Hepatocyte (in vitro differentiated cells): ENCODE measurements at regions not wholly inside any gene's neighbourhood (a gene's known extent, or its start where the extent isn't known, plus 50 kb on each side); places are given as distances from the start of the nearest gene placed in this dataset.

ENCODE experiments used
- DNase-seq: peaks from one replicate; pipeline ENCODE4 v3.0.0-alpha.2; 2016; ENCODE audit warnings: low spot score
- H2AFZ ChIP-seq: fragments of 200-600 bp; sonication (generic); 2 replicates; pipeline ENCODE4 v1.6.0; 2016; ENCODE audit warnings: antibody characterized with exemption, mild to moderate bottlenecking
- H3K27ac ChIP-seq: fragments of 200-600 bp; sonication (generic); 2 replicates; pipeline ENCODE4 v1.5.1; 2016; ENCODE audit warnings: mild to moderate bottlenecking
- H3K27me3 ChIP-seq: fragments of 200-600 bp; sonication (generic); 2 replicates; pipeline ENCODE4 v1.6.1; 2016
- H3K36me3 ChIP-seq: fragments of 200-600 bp; sonication (generic); replicated peaks from 2 replicates; pipeline ENCODE4 v1.5.1; 2016; ENCODE audit warnings: low read depth; ENCODE audit not compliant: insufficient read depth
- H3K4me1 ChIP-seq: fragments of 200-600 bp; sonication (generic); 2 replicates; pipeline ENCODE4 v1.5.1; 2016; ENCODE audit warnings: mild to moderate bottlenecking, moderate library complexity; ENCODE audit not compliant: insufficient read depth
- H3K4me2 ChIP-seq: fragments of 200-600 bp; sonication (generic); 2 replicates; pipeline ENCODE4 v1.6.0; 2016
- H3K4me3 ChIP-seq: fragments of 200-600 bp; sonication (generic); 2 replicates; pipeline ENCODE4 v1.5.1; 2016; ENCODE audit warnings: mild to moderate bottlenecking
- H3K79me2 ChIP-seq: fragments of 200-600 bp; sonication (generic); 2 replicates; pipeline ENCODE4 v1.6.0; 2017; ENCODE audit warnings: mild to moderate bottlenecking
- H3K9me2 ChIP-seq: fragments of 200-600 bp; sonication (generic); replicated peaks from 2 replicates; pipeline ENCODE4 v1.6.0; 2017; ENCODE audit warnings: mild to moderate bottlenecking; ENCODE audit not compliant: insufficient read depth
- H3K9me3 ChIP-seq: fragments of 200-600 bp; sonication (generic); 2 replicates; pipeline ENCODE4 v1.5.1; 2016; ENCODE audit warnings: low read depth, mild to moderate bottlenecking
- H4K20me1 ChIP-seq: fragments of 200-600 bp; sonication (generic); 2 replicates; pipeline ENCODE4 v1.6.0; 2016; ENCODE audit warnings: mild to moderate bottlenecking; ENCODE audit not compliant: insufficient read depth, poor library complexity, severe bottlenecking
- EZH2 ChIP-seq: fragments of 200-600 bp; sonication (generic); IDR thresholded peaks from 2 replicates; pipeline ENCODE4 v1.6.1; 2016; ENCODE audit warnings: antibody characterized with exemption, mild to moderate bottlenecking, borderline replicate concordance
- EZH2phosphoT487 ChIP-seq: fragments of 200-600 bp; sonication (generic); IDR thresholded peaks from one replicate; pipeline ENCODE4 v1.6.1; 2018; ENCODE audit warnings: antibody characterized with exemption, mild to moderate bottlenecking, low read depth, moderate library complexity; ENCODE audit not compliant: unreplicated experiment, severe bottlenecking
- WGBS: methylation state at CpG from one replicate; pipeline ENCODE4 v1.1.6; 2016; ENCODE audit warnings: low lambda C conversion rate; ENCODE audit errors: missing lambda C conversion rate; 5-methylcytosine and 5-hydroxymethylcytosine counted together
- TF ChIP-seq, protein P1 (sequence below): fragments of 200-600 bp; sonication (generic); IDR thresholded peaks from 2 replicates; pipeline ENCODE4 v1.5.1; 2016; ENCODE audit warnings: antibody characterized with exemption, mild to moderate bottlenecking; ENCODE audit not compliant: poor library complexity

DNA sequence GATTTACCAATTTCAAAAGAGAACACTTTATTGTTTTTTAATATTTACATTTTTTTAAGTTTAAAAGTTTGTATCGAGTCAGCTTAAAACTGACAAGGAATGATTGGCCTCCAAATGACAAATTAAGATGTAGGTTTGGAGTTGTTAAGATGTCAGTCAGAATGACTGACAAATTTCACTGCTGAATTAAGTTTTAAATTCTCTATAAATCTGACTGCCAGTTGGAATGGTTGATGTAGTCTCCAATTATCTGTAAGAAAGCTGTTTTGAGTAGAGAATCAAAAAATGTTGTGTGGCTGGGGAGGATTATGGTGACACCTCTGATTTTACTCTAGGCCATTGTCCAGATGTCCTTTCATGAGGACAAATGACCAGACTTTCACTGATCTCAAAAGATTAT lies 165.3 kb upstream of the CDH20 start:
- Histone ChIP-seq H3K27ac (no peak overlapping the region), H3K36me3 (no peaks in the 10 kb centered on the region), H3K9me3 (no peaks in the 10 kb centered on the region), H4K20me1 (no peaks in the 10 kb centered on the region), H2AFZ (no peak overlapping the region), H3K9me2 (no peaks in the 10 kb centered on the region), H3K27me3 (no peaks in the 10 kb centered on the region), H3K4me3 (no peak overlapping the region), H3K79me2 (no peaks in the 10 kb centered on the region), H3K4me2 (no peak overlapping the region), H3K4me1 (no peaks in the 10 kb centered on the region)
- WGBS = 93% methylated on average over 1 of the region's 1 CpG
- DNase-seq = no peak
- TF ChIP-seq, protein P1, sequence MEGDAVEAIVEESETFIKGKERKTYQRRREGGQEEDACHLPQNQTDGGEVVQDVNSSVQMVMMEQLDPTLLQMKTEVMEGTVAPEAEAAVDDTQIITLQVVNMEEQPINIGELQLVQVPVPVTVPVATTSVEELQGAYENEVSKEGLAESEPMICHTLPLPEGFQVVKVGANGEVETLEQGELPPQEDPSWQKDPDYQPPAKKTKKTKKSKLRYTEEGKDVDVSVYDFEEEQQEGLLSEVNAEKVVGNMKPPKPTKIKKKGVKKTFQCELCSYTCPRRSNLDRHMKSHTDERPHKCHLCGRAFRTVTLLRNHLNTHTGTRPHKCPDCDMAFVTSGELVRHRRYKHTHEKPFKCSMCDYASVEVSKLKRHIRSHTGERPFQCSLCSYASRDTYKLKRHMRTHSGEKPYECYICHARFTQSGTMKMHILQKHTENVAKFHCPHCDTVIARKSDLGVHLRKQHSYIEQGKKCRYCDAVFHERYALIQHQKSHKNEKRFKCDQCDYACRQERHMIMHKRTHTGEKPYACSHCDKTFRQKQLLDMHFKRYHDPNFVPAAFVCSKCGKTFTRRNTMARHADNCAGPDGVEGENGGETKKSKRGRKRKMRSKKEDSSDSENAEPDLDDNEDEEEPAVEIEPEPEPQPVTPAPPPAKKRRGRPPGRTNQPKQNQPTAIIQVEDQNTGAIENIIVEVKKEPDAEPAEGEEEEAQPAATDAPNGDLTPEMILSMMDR = no peak
- TF ChIP-seq EZH2phosphoT487 (no peak), EZH2 (no peak)

DNA sequence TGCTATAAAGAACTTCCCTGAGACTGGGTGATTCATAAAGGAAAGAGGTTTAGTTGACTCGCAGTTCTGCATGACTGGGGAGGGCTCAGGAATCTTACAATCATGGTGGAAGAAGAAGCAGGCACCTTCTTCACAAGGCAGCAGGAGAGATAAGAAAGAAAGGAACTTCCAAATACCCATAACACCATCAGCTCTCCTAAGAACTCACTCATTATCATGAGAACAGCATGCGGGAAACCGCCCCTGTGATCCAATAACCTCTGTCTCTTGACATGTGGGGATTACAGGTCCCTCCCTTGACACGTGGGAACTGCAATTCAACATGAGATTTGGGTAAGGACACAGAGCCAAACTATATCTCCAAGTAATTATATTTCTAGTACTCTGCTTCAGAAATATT lies 163.8 kb upstream of the CDH20 start:
- 63% methylated on average over 4 of the region's 4 CpGs for WGBS
- H3K27me3 ChIP-seq = no peaks in the 10 kb centered on the region
- DNase-seq = no peak
- no peaks in the 10 kb centered on the region for H3K36me3 ChIP-seq
- H3K4me2 ChIP-seq = no peak overlapping the region
- H3K4me3 ChIP-seq = no peak overlapping the region
- H3K79me2 ChIP-seq = no peaks in the 10 kb centered on the region
- no peak overlapping the region for H2AFZ ChIP-seq
- no peaks in the 10 kb centered on the region for H4K20me1 ChIP-seq
- no peaks in the 10 kb centered on the region for H3K4me1 ChIP-seq
- no peaks in the 10 kb centered on the region for H3K9me3 ChIP-seq
- no peak overlapping the region for H3K27ac ChIP-seq
- no peaks in the 10 kb centered on the region for H3K9me2 ChIP-seq
- TF ChIP-seq EZH2phosphoT487 (no peak), EZH2 (no peak)
- TF ChIP-seq, protein P1 = no peak

DNA sequence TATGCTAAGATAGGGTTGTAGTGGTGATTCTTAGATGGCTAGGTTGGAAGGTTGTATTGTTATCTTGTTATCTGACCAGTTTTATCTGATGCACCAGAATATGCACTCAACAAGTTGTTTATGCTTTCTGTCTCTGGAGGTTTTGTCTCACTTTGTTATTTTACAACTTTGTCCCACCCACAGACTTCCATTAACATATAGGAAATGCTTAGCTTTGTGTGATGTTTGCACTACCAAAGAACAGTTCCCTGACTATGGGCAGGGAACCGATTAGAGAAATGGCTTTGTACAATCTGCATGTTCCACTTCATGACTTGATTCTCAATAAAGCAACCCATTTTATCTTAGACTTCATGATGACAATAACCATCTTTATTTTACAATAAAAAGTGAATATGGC lies 160.6 kb upstream of the CDH20 start:
- H2AFZ ChIP-seq = no peak overlapping the region
- H3K79me2 ChIP-seq = no peaks in the 10 kb centered on the region
- H3K9me2 ChIP-seq = no peaks in the 10 kb centered on the region
- no peaks in the 10 kb centered on the region for H3K4me1 ChIP-seq
- no peaks in the 10 kb centered on the region for H4K20me1 ChIP-seq
- no peak for DNase-seq
- H3K27me3 ChIP-seq = no peaks in the 10 kb centered on the region
- H3K36me3 ChIP-seq = no peaks in the 10 kb centered on the region
- TF ChIP-seq, protein P1 = no peak
- TF ChIP-seq EZH2 = no peak
- TF ChIP-seq EZH2phosphoT487 = no peak
- 76% methylated on average over 1 of the region's 1 CpG for WGBS
- no peaks in the 10 kb centered on the region for H3K9me3 ChIP-seq
- H3K27ac ChIP-seq = no peak overlapping the region
- no peak overlapping the region for H3K4me2 ChIP-seq
- H3K4me3 ChIP-seq = no peak overlapping the region

DNA sequence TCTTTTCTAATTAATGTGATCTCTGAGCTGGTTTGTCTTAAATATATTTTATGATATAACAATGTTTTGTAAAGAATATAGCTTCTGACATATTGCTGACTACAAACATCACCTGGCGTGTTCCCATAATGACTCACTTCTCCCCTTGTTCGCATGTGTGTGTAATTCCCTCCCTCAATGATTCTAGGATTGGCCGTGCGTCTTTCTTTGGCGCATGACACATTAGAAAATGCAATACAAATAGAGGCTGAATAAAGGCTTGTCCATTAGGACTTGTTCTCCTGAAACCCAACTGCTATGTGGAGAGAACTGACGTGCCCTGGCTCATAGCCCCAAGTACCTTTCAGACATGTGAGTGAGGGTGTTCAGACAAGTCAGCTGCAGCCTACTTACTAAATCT lies 159.7 kb upstream of the CDH20 start:
- no peak overlapping the region for H3K4me2 ChIP-seq
- H3K9me3 ChIP-seq = no peaks in the 10 kb centered on the region
- TF ChIP-seq, protein P1 = no peak
- TF ChIP-seq EZH2phosphoT487 (no peak), EZH2 (no peak)
- no peaks in the 10 kb centered on the region for H4K20me1 ChIP-seq
- H3K27ac ChIP-seq = no peak overlapping the region
- no peak for DNase-seq
- 87% methylated on average over 6 of the region's 6 CpGs for WGBS
- H3K79me2 ChIP-seq = no peaks in the 10 kb centered on the region
- H3K9me2 ChIP-seq = no peaks in the 10 kb centered on the region
- H3K4me3 ChIP-seq = no peak overlapping the region
- H3K4me1 ChIP-seq = no peaks in the 10 kb centered on the region
- no peaks in the 10 kb centered on the region for H3K27me3 ChIP-seq
- H2AFZ ChIP-seq = no peak overlapping the region
- no peaks in the 10 kb centered on the region for H3K36me3 ChIP-seq
